ENCODE measurements at regions not wholly inside any gene's neighbourhood (a gene's known extent, or its start where the extent isn't known, plus 50 kb on each side); places are given as distances from the start of the nearest gene placed in this dataset.

DNA sequence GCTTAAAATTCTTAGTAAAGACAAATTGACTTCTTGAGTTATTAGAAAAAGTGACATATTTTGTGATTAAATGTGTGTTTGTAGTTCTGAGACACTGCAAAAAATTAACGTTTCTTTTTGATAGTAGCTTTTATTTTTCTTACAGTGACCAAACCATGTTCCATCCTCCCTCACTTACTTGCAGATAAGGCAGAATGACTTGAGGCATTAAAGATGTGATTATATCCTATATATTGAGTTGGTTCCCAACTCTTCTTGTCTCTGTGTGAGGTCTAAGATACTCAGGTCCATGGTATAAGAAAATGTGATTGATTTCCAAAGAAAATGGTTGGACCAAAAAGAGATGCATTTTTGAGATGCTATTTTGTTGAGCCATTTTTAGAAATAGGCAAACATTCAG, 238.3 kb upstream of the NR2F2 start:
- DNase-seq, result no peak
- TF ChIP-seq, protein P1, sequence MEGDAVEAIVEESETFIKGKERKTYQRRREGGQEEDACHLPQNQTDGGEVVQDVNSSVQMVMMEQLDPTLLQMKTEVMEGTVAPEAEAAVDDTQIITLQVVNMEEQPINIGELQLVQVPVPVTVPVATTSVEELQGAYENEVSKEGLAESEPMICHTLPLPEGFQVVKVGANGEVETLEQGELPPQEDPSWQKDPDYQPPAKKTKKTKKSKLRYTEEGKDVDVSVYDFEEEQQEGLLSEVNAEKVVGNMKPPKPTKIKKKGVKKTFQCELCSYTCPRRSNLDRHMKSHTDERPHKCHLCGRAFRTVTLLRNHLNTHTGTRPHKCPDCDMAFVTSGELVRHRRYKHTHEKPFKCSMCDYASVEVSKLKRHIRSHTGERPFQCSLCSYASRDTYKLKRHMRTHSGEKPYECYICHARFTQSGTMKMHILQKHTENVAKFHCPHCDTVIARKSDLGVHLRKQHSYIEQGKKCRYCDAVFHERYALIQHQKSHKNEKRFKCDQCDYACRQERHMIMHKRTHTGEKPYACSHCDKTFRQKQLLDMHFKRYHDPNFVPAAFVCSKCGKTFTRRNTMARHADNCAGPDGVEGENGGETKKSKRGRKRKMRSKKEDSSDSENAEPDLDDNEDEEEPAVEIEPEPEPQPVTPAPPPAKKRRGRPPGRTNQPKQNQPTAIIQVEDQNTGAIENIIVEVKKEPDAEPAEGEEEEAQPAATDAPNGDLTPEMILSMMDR (IDR thresholded peaks at IDR 0.05; ENCODE audit: borderline replicate concordance), result no peak
- intact Hi-C loops (cut with micrococcal nuclease), result no loop called here
- Histone ChIP-seq H3K27ac (replicated peaks) (no peak overlapping the region), H3K36me3 (no peaks in the 10 kb centered on the region), H3K4me1 (no peaks in the 10 kb centered on the region), H3K9me3 (replicated peaks) (no peaks in the 10 kb centered on the region), H3K4me3 (no peak overlapping the region), H3K27me3 (ENCODE audit: low read depth) (no peaks in the 10 kb centered on the region)

DNA sequence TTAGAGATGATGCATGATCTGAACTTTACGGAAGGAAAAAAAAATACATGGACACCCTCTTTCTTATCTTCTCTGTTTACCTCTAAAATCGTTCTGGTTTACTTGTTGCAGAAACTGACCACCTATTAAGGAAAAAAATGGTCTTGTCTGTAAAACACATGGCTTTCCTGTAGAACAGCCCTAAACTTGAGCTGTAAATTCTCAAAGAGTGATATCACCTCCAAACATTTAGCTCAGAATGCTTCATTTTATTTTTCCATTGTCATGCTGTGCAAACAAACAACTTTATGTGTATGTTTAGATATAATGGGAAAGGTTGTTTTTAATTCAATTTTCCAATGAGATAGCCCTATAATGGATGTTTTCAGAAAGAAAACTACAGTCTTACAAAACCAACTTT, 237.4 kb upstream of the NR2F2 start:
- Histone ChIP-seq H3K27ac (replicated peaks) (no peak overlapping the region), H3K9me3 (replicated peaks) (no peaks in the 10 kb centered on the region), H3K4me3 (no peak overlapping the region), H3K27me3 (ENCODE audit: low read depth) (no peaks in the 10 kb centered on the region), H3K36me3 (no peaks in the 10 kb centered on the region), H3K4me1 (no peaks in the 10 kb centered on the region)
- DNase-seq, result no peak
- TF ChIP-seq, protein P1 (IDR thresholded peaks at IDR 0.05; ENCODE audit: borderline replicate concordance), result no peak
- intact Hi-C loops (cut with micrococcal nuclease), result no loop called here

DNA sequence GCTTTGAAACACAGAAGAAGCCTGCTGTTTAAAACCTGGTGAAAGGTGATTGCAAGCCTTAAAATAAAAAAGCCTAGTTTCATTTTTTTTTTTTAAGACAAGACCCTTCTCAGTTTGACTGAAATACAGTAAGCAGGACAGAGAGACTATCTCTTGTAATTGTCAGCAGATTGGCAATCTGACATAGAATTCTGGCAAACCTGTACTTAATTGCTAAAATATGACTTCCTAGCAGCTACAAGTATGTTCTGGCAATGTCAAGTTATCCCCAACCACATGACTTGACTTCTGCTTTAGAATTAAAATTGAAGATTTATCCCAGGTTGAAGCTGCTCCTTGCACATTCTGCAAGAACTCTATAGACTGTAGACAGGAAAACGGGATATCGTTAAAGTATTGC, 232.8 kb upstream of the NR2F2 start:
- intact Hi-C loops (cut with micrococcal nuclease), result no loop called here
- DNase-seq, result no peak
- H3K4me3 ChIP-seq, result no peak overlapping the region
- H3K36me3 ChIP-seq, result no peaks in the 10 kb centered on the region
- H3K9me3 ChIP-seq (replicated peaks), result no peaks in the 10 kb centered on the region
- H3K4me1 ChIP-seq, result no peaks in the 10 kb centered on the region
- H3K27me3 ChIP-seq (ENCODE audit: low read depth), result no peaks in the 10 kb centered on the region
- TF ChIP-seq, protein P1 (IDR thresholded peaks at IDR 0.05; ENCODE audit: borderline replicate concordance), result no peak
- H3K27ac ChIP-seq (replicated peaks), result no peak overlapping the region

DNA sequence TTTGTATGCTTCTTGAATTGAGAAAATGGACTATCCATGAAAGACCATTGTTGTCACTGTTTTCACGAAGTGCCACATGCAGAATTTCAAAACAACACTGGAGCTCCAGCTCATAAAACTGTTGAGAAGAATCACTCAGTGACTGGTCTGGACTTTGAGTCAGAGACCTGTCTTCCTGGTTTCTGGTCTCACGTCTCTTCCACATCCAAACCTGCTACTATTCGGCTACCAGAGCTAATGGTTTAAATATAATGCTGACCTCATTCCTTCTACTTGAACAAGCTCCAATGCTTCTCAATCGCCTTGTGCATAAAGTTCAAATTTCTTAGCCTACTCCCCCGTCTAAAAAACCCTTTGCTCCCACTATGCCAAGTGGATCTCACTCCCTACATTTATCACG, 227.9 kb upstream of the NR2F2 start:
- no peak for DNase-seq
- no peak overlapping the region for H3K27ac ChIP-seq (replicated peaks)
- TF ChIP-seq, protein P1 (IDR thresholded peaks at IDR 0.05; ENCODE audit: borderline replicate concordance), result no peak
- no peak overlapping the region for H3K4me3 ChIP-seq
- no peaks in the 10 kb centered on the region for H3K4me1 ChIP-seq
- H3K9me3 ChIP-seq (replicated peaks), result no peaks in the 10 kb centered on the region
- no peaks in the 10 kb centered on the region for H3K27me3 ChIP-seq (ENCODE audit: low read depth)
- H3K36me3 ChIP-seq, result no peaks in the 10 kb centered on the region
- intact Hi-C loops (cut with micrococcal nuclease), result no loop called here

- H3K36me3 ChIP-seq, result no peaks in the 10 kb centered on the region
- H3K4me3 ChIP-seq, result no peak overlapping the region
- no peak for DNase-seq
- H3K4me1 ChIP-seq, result no peaks in the 10 kb centered on the region
- no peak overlapping the region for H3K27ac ChIP-seq (replicated peaks)
- H3K9me3 ChIP-seq (replicated peaks), result no peaks in the 10 kb centered on the region
- TF ChIP-seq, protein P1 (IDR thresholded peaks at IDR 0.05; ENCODE audit: borderline replicate concordance), result no peak
- intact Hi-C loops (cut with micrococcal nuclease), result no loop called here
- H3K27me3 ChIP-seq (ENCODE audit: low read depth), result no peaks in the 10 kb centered on the region
Measured at GRCh38 chr15:96106181-96106580, 224.3 kb upstream of the NR2F2 start.

DNA sequence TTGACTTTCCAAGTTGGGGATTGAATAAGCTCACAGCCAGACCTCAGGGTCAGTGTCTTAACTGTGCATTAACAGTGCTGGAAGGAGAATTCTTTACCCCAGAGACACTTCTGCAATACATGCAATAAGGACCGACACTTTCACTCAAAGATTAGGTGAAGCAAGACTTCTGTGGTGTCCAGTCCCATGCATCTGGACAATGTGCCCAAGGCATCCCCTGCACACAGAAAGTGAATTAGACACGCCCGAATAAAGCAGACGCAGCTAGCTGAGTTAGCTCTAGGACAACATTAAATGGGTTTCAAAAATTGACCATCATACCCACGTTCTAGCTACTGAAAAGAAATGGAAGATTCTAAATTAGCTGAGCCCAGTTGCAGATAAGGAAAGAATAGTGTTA, 223.9 kb upstream of the NR2F2 start:
- intact Hi-C loops (cut with micrococcal nuclease), result no loop called here
- no peaks in the 10 kb centered on the region for H3K4me1 ChIP-seq
- no peaks in the 10 kb centered on the region for H3K36me3 ChIP-seq

More for the DNA sequence above, 223.9 kb upstream of the NR2F2 start:
- Histone ChIP-seq H3K27ac (replicated peaks) (no peak overlapping the region), H3K27me3 (ENCODE audit: low read depth) (no peaks in the 10 kb centered on the region), H3K4me3 (no peak overlapping the region), H3K9me3 (replicated peaks) (no peaks in the 10 kb centered on the region)
- DNase-seq, result no peak
- TF ChIP-seq, protein P1 (IDR thresholded peaks at IDR 0.05; ENCODE audit: borderline replicate concordance), result no peak

Measured in left ventricle myocardium inferior (tissue), 1 donor.